ENCODE measurements at regions not wholly inside any gene's neighbourhood (a gene's known extent, or its start where the extent isn't known, plus 50 kb on each side); places are given as distances from the start of the nearest gene placed in this dataset.

- no peak for ATAC-seq
- H3K4me3 ChIP-seq, result no peak overlapping the region
Observed at GRCh38 chr13:99144306-99144705, 56.3 kb upstream of the UBAC2 start.

GRCh38 chr13:99145461-99145860, 55.2 kb upstream of the UBAC2 start:
- H3K27ac ChIP-seq, result no peak overlapping the region
- ATAC-seq (no peak), DNase-seq (no peak)
- H3K4me3 ChIP-seq, result no peak overlapping the region
- no peaks in the 10 kb centered on the region for H3K36me3 ChIP-seq
- H3K4me1 ChIP-seq, result no peaks in the 10 kb centered on the region
- H3K27me3 ChIP-seq, result peaks cover 0 to 95% of the 10 kb centered on the region in 2 donors
- H3K9me3 ChIP-seq, result peaks cover 0 to 6% of the 10 kb centered on the region in 2 donors
- no peak for TF ChIP-seq CTCF (IDR thresholded peaks at IDR 0.05)
- intact Hi-C loops (cut with DNase I), result no loop called here

More at GRCh38 chr13:99144306-99144705, 56.3 kb upstream of the UBAC2 start:
- Histone ChIP-seq H3K4me1 (no peaks in the 10 kb centered on the region), H3K27me3 (peaks cover 0 to 94% of the 10 kb centered on the region in 2 donors), H3K27ac (no peak overlapping the region), H3K36me3 (no peaks in the 10 kb centered on the region), H3K9me3 (peaks cover 0 to 6% of the 10 kb centered on the region in 2 donors)
- no peak for TF ChIP-seq CTCF (IDR thresholded peaks at IDR 0.05)
- no peak for DNase-seq
- intact Hi-C loops (cut with DNase I), result no loop called here

DNA sequence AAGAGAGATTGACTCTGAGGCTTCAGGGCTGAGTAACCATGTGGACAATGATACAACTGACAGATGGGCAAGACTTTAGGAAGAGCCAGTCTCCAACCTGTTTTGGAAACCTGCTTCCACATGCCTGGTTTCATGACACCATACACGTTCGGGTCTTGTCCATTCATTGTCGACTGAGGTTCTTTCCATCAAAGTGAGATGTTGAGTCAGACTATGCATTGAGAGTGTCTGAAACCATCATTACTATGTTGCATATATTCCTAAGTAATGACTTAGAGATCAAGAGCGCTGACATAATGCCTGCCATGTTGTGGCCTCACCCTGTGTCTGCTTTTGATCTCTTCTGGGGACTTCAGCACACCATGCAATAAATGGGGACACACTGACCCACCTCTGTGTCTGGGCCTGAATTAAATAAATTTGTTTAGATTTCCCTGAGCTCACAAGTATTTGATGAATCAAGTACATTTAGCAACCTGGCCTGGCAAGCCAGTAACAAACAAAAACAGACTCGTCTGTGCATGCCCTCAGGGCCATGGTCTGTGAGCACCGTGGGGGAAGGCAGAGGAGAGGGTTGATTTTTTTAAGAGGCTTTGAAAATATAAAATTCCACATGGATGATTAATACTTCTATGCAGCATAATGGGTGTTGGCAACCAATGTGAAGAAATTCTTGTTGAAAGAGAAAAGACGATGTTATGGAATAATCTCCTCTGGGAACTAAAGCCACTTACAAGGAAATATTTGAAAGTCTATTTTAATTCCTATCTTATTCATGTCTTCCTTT, 49.9 kb upstream of the UBAC2 start:
- Histone ChIP-seq H3K4me3 (no peak overlapping the region), H3K27ac (no peak overlapping the region), H3K36me3 (no peaks in the 10 kb centered on the region), H3K4me1 (no peaks in the 10 kb centered on the region), H3K27me3 (peaks cover 0 to 100% of the 10 kb centered on the region in 2 donors), H3K9me3 (no peaks in the 10 kb centered on the region)
- intact Hi-C loops (cut with DNase I), result no loop called here
- TF ChIP-seq CTCF (IDR thresholded peaks at IDR 0.05), result no peak
- no peak for ATAC-seq
- no peak for DNase-seq

All from left lung (tissue), 4 donors.